IMR-90 (cell line): ENCODE measurements at regions not wholly inside any gene's neighbourhood (a gene's known extent, or its start where the extent isn't known, plus 50 kb on each side); places are given as distances from the start of the nearest gene placed in this dataset.

Experiments used
- ATAC-seq: fragments of 200-7000 bp; cut with Tn5 transposase; 2 replicates; pipeline ENCODE4 v1.9.1; 2020; ENCODE audit warnings: low read depth, mild to moderate bottlenecking, moderate library complexity
- BruUV-seq: library from RNA; stranded (reverse); fragments of 400-500 nt; replicated peaks from 2 replicates; lab custom pipeline; 2021; lab: Mats Ljungman, UMichigan
- CTCF ChIA-PET: fragments of 300-600 bp; formaldehyde crosslinking; extraction: SDS; loops from one replicate; lab custom pipeline; 2021; ENCODE audit warnings: antibody characterized with exemption; lab: Yijun Ruan, JAX
- POLR2A ChIA-PET: fragments of 300-600 bp; sonication (Branson Sonifier 250); formaldehyde crosslinking; loops from one replicate; lab custom pipeline; 2022; ENCODE audit warnings: antibody characterized with exemption; ENCODE audit not compliant: unreplicated experiment; lab: Charles Lee
- DNase-seq: peaks from one replicate; pipeline ENCODE4 v3.0.0; 2013
- H2AFZ ChIP-seq: replicated peaks from 2 replicates; pipeline ENCODE3; 2013; ENCODE audit warnings: low read length, mild to moderate bottlenecking; ENCODE audit not compliant: poor library complexity
- H2AK5ac ChIP-seq: 2 replicates; pipeline ENCODE4 v1.6.1; 2013; ENCODE audit warnings: low read depth, low read length, inconsistent platforms
- H2AK9ac ChIP-seq: replicated peaks from 2 replicates; pipeline ENCODE3; 2013; ENCODE audit warnings: mild to moderate bottlenecking, low read depth, low read length, moderate library complexity; ENCODE audit not compliant: poor library complexity
- H2BK120ac ChIP-seq: 2 replicates; pipeline ENCODE4 v1.6.1; 2013; ENCODE audit warnings: low read depth, low read length, inconsistent platforms
- H2BK15ac ChIP-seq: 3 replicates; pipeline ENCODE4 v1.6.1; 2013; ENCODE audit warnings: low read depth, low read length, inconsistent platforms
- H2BK20ac ChIP-seq: 2 replicates; pipeline ENCODE4 v1.6.1; 2013; ENCODE audit warnings: low read depth, mild to moderate bottlenecking, inconsistent platforms, low read length, moderate library complexity
- H2BK5ac ChIP-seq: 2 replicates; pipeline ENCODE4 v1.6.1; 2013; ENCODE audit warnings: mild to moderate bottlenecking, low read depth, low read length, inconsistent platforms; ENCODE audit not compliant: poor library complexity, severe bottlenecking
- H3K14ac ChIP-seq: replicated peaks from 2 replicates; pipeline ENCODE4 v1.6.1; 2013; ENCODE audit warnings: low read depth, low read length, inconsistent platforms
- H3K18ac ChIP-seq: 2 replicates; pipeline ENCODE4 v1.6.1; 2013; ENCODE audit warnings: low read depth, low read length, control low read depth
- H3K23ac ChIP-seq: 2 replicates; pipeline ENCODE4 v1.6.1; 2013; ENCODE audit warnings: low read depth, low read length, inconsistent platforms
- H3K27ac ChIP-seq: 2 replicates; pipeline ENCODE4 v1.5.1; 2013; ENCODE audit warnings: mild to moderate bottlenecking, control low read depth, low read length; ENCODE audit not compliant: insufficient read depth
- H3K27me3 ChIP-seq: 2 replicates; pipeline ENCODE4 v1.6.1; 2013; ENCODE audit warnings: low read length; ENCODE audit not compliant: control insufficient read depth, insufficient read depth
- H3K36me3 ChIP-seq: 2 replicates; pipeline ENCODE4 v1.6.1; 2013; ENCODE audit warnings: low read length, mixed read lengths; ENCODE audit not compliant: control insufficient read depth, insufficient read depth
- H3K4ac ChIP-seq: 2 replicates; pipeline ENCODE4 v1.6.1; 2013; ENCODE audit warnings: low read depth, low read length, inconsistent platforms
- H3K4me1 ChIP-seq: 2 replicates; pipeline ENCODE4 v1.6.1; 2013; ENCODE audit warnings: low read length, mixed read lengths; ENCODE audit not compliant: control insufficient read depth, insufficient read depth
- H3K4me2 ChIP-seq: 2 replicates; pipeline ENCODE4 v1.6.1; 2013; ENCODE audit warnings: low read depth, mild to moderate bottlenecking, control low read depth, low read length, moderate library complexity
- H3K4me3 ChIP-seq: 2 replicates; pipeline ENCODE4 v1.5.1; 2013; ENCODE audit warnings: low read depth, mild to moderate bottlenecking, control low read depth, low read length, moderate library complexity; ENCODE audit not compliant: insufficient read depth
- H3K56ac ChIP-seq: 2 replicates; pipeline ENCODE4 v1.6.1; 2013; ENCODE audit warnings: low read length, inconsistent platforms; ENCODE audit not compliant: insufficient read depth; ENCODE audit errors: extremely low read depth
- H3K79me1 ChIP-seq, 2 experiments: 2 replicates each; pipeline ENCODE4 v1.6.1; 2013; ENCODE audit warnings: low read length in 2 of 2, inconsistent platforms in 1 of 2, low read depth in 1 of 2
- H3K9ac ChIP-seq: 2 replicates; pipeline ENCODE4 v1.6.1; 2013; ENCODE audit warnings: low read depth, low read length, control low read depth
- H3K9me1 ChIP-seq: 2 replicates; pipeline ENCODE4 v1.6.1; 2013; ENCODE audit warnings: low read length, inconsistent platforms; ENCODE audit not compliant: insufficient read depth
- H3K9me3 ChIP-seq: 2 replicates; pipeline ENCODE4 v1.6.1; 2013; ENCODE audit warnings: low read length; ENCODE audit not compliant: control insufficient read depth, insufficient read depth
- H4K20me1 ChIP-seq: 2 replicates; pipeline ENCODE4 v1.6.1; 2013; ENCODE audit warnings: low read length, inconsistent platforms; ENCODE audit not compliant: insufficient read depth
- H4K5ac ChIP-seq: 2 replicates; pipeline ENCODE4 v1.6.1; 2013; ENCODE audit warnings: mild to moderate bottlenecking, low read depth, low read length, control low read depth
- H4K8ac ChIP-seq, 2 experiments: 2 replicates each; pipeline ENCODE4 v1.6.1; 2013; ENCODE audit warnings: low read depth in 2 of 2, low read length in 2 of 2, control low read depth in 1 of 2, inconsistent platforms in 1 of 2
- H4K91ac ChIP-seq: 2 replicates; pipeline ENCODE4 v1.6.1; 2013; ENCODE audit warnings: low read depth, low read length, inconsistent platforms; ENCODE audit not compliant: insufficient read depth
- BHLHE40 ChIP-seq: fragments of 150-350 bp; IDR thresholded peaks from 2 replicates; pipeline ENCODE4 v1.6.1; 2016; ENCODE audit warnings: mild to moderate bottlenecking, low read depth, low read length
- CEBPB ChIP-seq: IDR thresholded peaks from 2 replicates; pipeline ENCODE4 v1.6.1; 2012; ENCODE audit warnings: low read depth, low read length, improper control_type of control experiment
- FOS ChIP-seq: fragments of 150-350 bp; IDR thresholded peaks from 2 replicates; pipeline ENCODE4 v1.6.1; 2016; ENCODE audit warnings: low read depth, low read length
- MAZ ChIP-seq: IDR thresholded peaks from 2 replicates; pipeline ENCODE4 v1.6.1; 2012; ENCODE audit warnings: low read depth, mild to moderate bottlenecking, low read length, improper control_type of control experiment, moderate library complexity, borderline replicate concordance
- RAD21 ChIP-seq: IDR thresholded peaks from 2 replicates; pipeline ENCODE4 v1.6.1; 2012; ENCODE audit warnings: low read length, improper control_type of control experiment
- WGBS, 2 experiments: methylation state at CpG; one replicate each; pipeline versions ENCODE4 v1.1.5 to v1.1.7; 2013; ENCODE audit warnings: missing lambda C conversion rate in 2 of 2; ENCODE audit not compliant: insufficient read length in 1 of 2; ENCODE audit errors: extremely low coverage in 2 of 2; 5-methylcytosine and 5-hydroxymethylcytosine counted together
- dilution Hi-C: fragments of 300-500 bp; cut with HindIII; formaldehyde crosslinking; loops from one replicate; pipeline ENCODE4 v1.14.3; 2018; ENCODE audit warnings: low sequenced_read_pairs; ENCODE audit not compliant: unreplicated experiment
- in situ Hi-C: fragments of 300-500 bp; cut with MboI; formaldehyde crosslinking; loops from 3 replicates; pipeline ENCODE4 v1.14.3; 2019; ENCODE audit warnings: low sequenced_read_pairs, inconsistent platforms, mixed read lengths
- intact Hi-C: fragments of 100-400 bp; cut with micrococcal nuclease; formaldehyde crosslinking; loops from 2 replicates; pipeline ENCODE4 v1.10.0; 2022
- TF ChIP-seq, protein P1 (sequence below): fragments of 150-350 bp; IDR thresholded peaks from 2 replicates; pipeline ENCODE4 v1.6.1; 2017; ENCODE audit warnings: mild to moderate bottlenecking, antibody characterized with exemption, low read length, low read depth

DNA sequence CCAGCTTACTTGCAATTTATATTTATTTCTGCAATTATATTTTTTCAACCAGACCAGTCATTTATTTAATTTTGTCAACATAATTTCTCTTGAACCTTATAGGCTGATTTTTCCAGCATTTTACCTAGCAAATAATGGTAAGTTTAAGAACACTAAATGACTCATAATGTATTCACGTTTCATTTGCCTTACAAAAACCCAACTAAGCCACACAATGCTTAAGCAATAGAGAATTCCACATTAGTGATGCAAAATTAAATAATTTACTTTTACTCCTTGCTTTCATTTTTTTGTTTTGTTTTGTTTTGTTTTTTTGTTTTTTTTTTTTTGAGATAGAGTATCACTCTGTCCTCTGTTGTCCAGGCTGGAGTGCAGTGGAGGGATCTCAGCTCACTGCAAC, 110.4 kb upstream of the VRK2 start:
- no CpG with 5 or more reads among the region's 1 CpG for WGBS, 2 experiments
- Histone ChIP-seq H3K36me3 (no peaks in the 10 kb centered on the region), H3K9me3 (peaks cover 9% of the 10 kb centered on the region), H3K56ac (no peak overlapping the region), H3K4me3 (no peak overlapping the region), H3K23ac (no peak overlapping the region), H3K18ac (no peak overlapping the region), H3K4me1 (no peaks in the 10 kb centered on the region), H2BK120ac (no peak overlapping the region), H2AFZ (no peak overlapping the region), H3K79me1 (no peaks in the 10 kb centered on the region), H2BK20ac (no peak overlapping the region), H2AK5ac (no peak overlapping the region), H3K27me3 (no peaks in the 10 kb centered on the region), H2BK5ac (no peak overlapping the region), H3K4me2 (no peak overlapping the region), H2BK15ac (no peak overlapping the region), H4K91ac (no peak overlapping the region), H3K4ac (no peak overlapping the region), H4K20me1 (no peaks in the 10 kb centered on the region), H3K14ac (no peak overlapping the region), H3K9ac (no peak overlapping the region), H4K5ac (no peak overlapping the region), H4K8ac (no peak overlapping the region), H3K9me1 (no peaks in the 10 kb centered on the region), H3K27ac (no peak overlapping the region), H2AK9ac (no peak overlapping the region)
- ChIA-PET POLR2A (no interaction called here), CTCF (interaction anchor here (0.7 kb wide), 1 partner anchor 11 kb away, joined by 4 read pairs; no protein-coding TSS in a partner anchor)
- ATAC-seq (peak; percentile 44; the same call in 1 of the 2 replicates), DNase-seq (peak; percentile 47)
- BruUV-seq = no TSS peak
- in situ Hi-C loops = no loop called here
- TF ChIP-seq MAZ = no peak
- TF ChIP-seq CEBPB = peak; percentile 81
- 0 out of 2 replicates have a peak, but pooled peaks have one; percentile 9 for TF ChIP-seq FOS
- peak; percentile 47; the same call in 1 of the 2 replicates for TF ChIP-seq BHLHE40
- TF ChIP-seq RAD21 = no peak
- TF ChIP-seq, protein P1, sequence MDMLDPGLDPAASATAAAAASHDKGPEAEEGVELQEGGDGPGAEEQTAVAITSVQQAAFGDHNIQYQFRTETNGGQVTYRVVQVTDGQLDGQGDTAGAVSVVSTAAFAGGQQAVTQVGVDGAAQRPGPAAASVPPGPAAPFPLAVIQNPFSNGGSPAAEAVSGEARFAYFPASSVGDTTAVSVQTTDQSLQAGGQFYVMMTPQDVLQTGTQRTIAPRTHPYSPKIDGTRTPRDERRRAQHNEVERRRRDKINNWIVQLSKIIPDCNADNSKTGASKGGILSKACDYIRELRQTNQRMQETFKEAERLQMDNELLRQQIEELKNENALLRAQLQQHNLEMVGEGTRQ = no peak
- dilution Hi-C loops = no loop called here
- intact Hi-C loops = loop anchor here (5.0 kb wide), 1 partner anchor 171 kb away; no protein-coding TSS in a partner anchor
